Trophoblast cell (in vitro differentiated cells and primary cell): ENCODE measurements at regions not wholly inside any gene's neighbourhood (a gene's known extent, or its start where the extent isn't known, plus 50 kb on each side); places are given as distances from the start of the nearest gene placed in this dataset.

Experiments
- DNase-seq, 2 donors: peaks; one replicate each; pipeline ENCODE4 v3.0.0-alpha.2; 2016
- H2AFZ ChIP-seq: 2 replicates; pipeline ENCODE4 v1.6.1; 2013; ENCODE audit warnings: low read length, moderate library complexity, mild to moderate bottlenecking; ENCODE audit not compliant: insufficient read depth, poor library complexity
- H2AK5ac ChIP-seq: 2 replicates; pipeline ENCODE4 v1.6.1; 2013; ENCODE audit warnings: mild to moderate bottlenecking, low read length
- H2BK120ac ChIP-seq: 2 replicates; pipeline ENCODE4 v1.6.1; 2013; ENCODE audit warnings: low read length, mild to moderate bottlenecking, moderate library complexity; ENCODE audit not compliant: insufficient read depth, poor library complexity
- H2BK12ac ChIP-seq: 2 replicates; pipeline ENCODE4 v1.6.1; 2013; ENCODE audit warnings: mild to moderate bottlenecking, low read length, moderate library complexity
- H2BK5ac ChIP-seq: 2 replicates; pipeline ENCODE4 v1.6.1; 2013; ENCODE audit warnings: low read length, low read depth, moderate library complexity, mild to moderate bottlenecking; ENCODE audit not compliant: poor library complexity
- H3K14ac ChIP-seq: 2 replicates; pipeline ENCODE4 v1.6.1; 2013; ENCODE audit warnings: mild to moderate bottlenecking, low read length
- H3K18ac ChIP-seq: 2 replicates; pipeline ENCODE4 v1.6.1; 2013; ENCODE audit warnings: mild to moderate bottlenecking, low read length
- H3K23ac ChIP-seq: 2 replicates; pipeline ENCODE4 v1.6.1; 2013; ENCODE audit warnings: low read length
- H3K27ac ChIP-seq: 2 replicates; pipeline ENCODE4 v1.5.1; 2013; ENCODE audit warnings: low read depth, mild to moderate bottlenecking, inconsistent platforms, low read length, moderate library complexity
- H3K27me3 ChIP-seq: 2 replicates; pipeline ENCODE4 v1.6.1; 2013; ENCODE audit warnings: inconsistent platforms, mild to moderate bottlenecking, low read length, moderate library complexity; ENCODE audit not compliant: insufficient read depth
- H3K36me3 ChIP-seq, 2 experiments: 1 replicate in 1 of 2; 2 replicates in 1 of 2; pipeline ENCODE4 v1.6.1; 2013; ENCODE audit warnings: low read length in 2 of 2, mild to moderate bottlenecking in 2 of 2, moderate library complexity in 1 of 2; ENCODE audit not compliant: insufficient read depth in 2 of 2, control insufficient read depth in 1 of 2
- H3K4ac ChIP-seq: 2 replicates; pipeline ENCODE4 v1.6.1; 2013; ENCODE audit warnings: low read depth, mild to moderate bottlenecking, low read length, moderate library complexity
- H3K4me1 ChIP-seq, 2 experiments: 1 replicate in 1 of 2; 2 replicates in 1 of 2; pipeline ENCODE4 v1.6.1; 2013; ENCODE audit warnings: low read length in 2 of 2, mild to moderate bottlenecking in 2 of 2, moderate library complexity in 1 of 2; ENCODE audit not compliant: insufficient read depth in 2 of 2, control insufficient read depth in 1 of 2
- H3K4me2 ChIP-seq: 2 replicates; pipeline ENCODE4 v1.6.1; 2013; ENCODE audit warnings: inconsistent platforms, mild to moderate bottlenecking, low read length, moderate library complexity
- H3K4me3 ChIP-seq: 2 replicates; pipeline ENCODE4 v1.5.1; 2013; ENCODE audit warnings: mild to moderate bottlenecking, low read depth, low read length, inconsistent platforms
- H3K79me1 ChIP-seq: one replicate; pipeline ENCODE4 v1.6.1; 2013; ENCODE audit warnings: low read length
- H3K79me2 ChIP-seq: 2 replicates; pipeline ENCODE4 v1.6.1; 2013; ENCODE audit warnings: low read length, mild to moderate bottlenecking; ENCODE audit not compliant: control insufficient read depth, insufficient read depth, poor library complexity
- H3K9ac ChIP-seq: 2 replicates; pipeline ENCODE4 v1.6.1; 2013; ENCODE audit warnings: mild to moderate bottlenecking, low read length
- H3K9me3 ChIP-seq: 2 replicates; pipeline ENCODE4 v1.6.1; 2013; ENCODE audit warnings: low read depth, mild to moderate bottlenecking, control low read depth, inconsistent platforms, low read length; ENCODE audit not compliant: insufficient read depth
- H4K12ac ChIP-seq: 2 replicates; pipeline ENCODE4 v1.6.1; 2013; ENCODE audit warnings: low read depth, mild to moderate bottlenecking, low read length, moderate library complexity
- H4K8ac ChIP-seq: 2 replicates; pipeline ENCODE4 v1.6.1; 2013; ENCODE audit warnings: low read depth, mild to moderate bottlenecking, low read length, moderate library complexity
- H4K91ac ChIP-seq: one replicate; pipeline ENCODE4 v1.6.1; 2013; ENCODE audit warnings: low read depth, mild to moderate bottlenecking, low read length, moderate library complexity
- WGBS: extraction: QIAGEN DNeasy Blood & Tissue Kit; methylation state at CpG from one replicate; pipeline ENCODE4 v1.1.7; 2013; ENCODE audit warnings: missing lambda C conversion rate; ENCODE audit not compliant: insufficient read length, insufficient coverage; ENCODE audit errors: extremely low coverage; 5-methylcytosine and 5-hydroxymethylcytosine counted together

DNA sequence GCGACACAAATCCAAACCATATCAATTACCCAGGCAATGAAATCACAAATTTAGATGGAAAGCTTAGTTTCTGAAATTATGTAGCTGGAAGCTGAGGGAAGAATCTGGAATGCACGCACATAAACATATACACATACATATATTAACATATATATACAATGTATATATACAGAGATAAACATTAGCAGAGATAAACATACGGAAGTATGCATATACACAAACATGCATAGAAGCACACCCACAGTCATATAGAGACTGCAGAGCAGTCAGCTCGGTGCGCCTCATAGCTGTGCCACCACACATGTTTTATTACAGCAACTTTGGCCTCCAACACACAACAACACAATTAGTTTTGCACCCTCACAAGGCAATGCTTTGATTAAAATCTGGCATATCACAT, 288.1 kb downstream of the TEX29 start:
- no peak overlapping the region for H3K18ac ChIP-seq
- H4K91ac ChIP-seq = no peak overlapping the region
- no peak overlapping the region for H3K4ac ChIP-seq
- no peak overlapping the region for H2AK5ac ChIP-seq
- H3K79me1 ChIP-seq = no peaks in the 10 kb centered on the region
- H3K4me1 ChIP-seq = no peaks in the 10 kb centered on the region
- no peak overlapping the region for H3K23ac ChIP-seq
- no peak overlapping the region for H3K9ac ChIP-seq
- no peaks in the 10 kb centered on the region for H3K36me3 ChIP-seq
- no peaks in the 10 kb centered on the region for H3K79me2 ChIP-seq
- H2BK5ac ChIP-seq = no peak overlapping the region
- H3K9me3 ChIP-seq = peaks cover 1% of the 10 kb centered on the region
- no peak overlapping the region for H4K12ac ChIP-seq
- H2AFZ ChIP-seq = no peak overlapping the region
- DNase-seq = no peak
- H3K14ac ChIP-seq = no peak overlapping the region
- no peak overlapping the region for H3K27ac ChIP-seq
- no peak overlapping the region for H2BK120ac ChIP-seq
- no peak overlapping the region for H2BK12ac ChIP-seq
- H3K4me3 ChIP-seq = no peak overlapping the region
- WGBS = no CpG with 5 or more reads among the region's 5 CpGs
- H3K4me2 ChIP-seq = no peak overlapping the region
- H4K8ac ChIP-seq = no peak overlapping the region
- no peaks in the 10 kb centered on the region for H3K27me3 ChIP-seq

DNA sequence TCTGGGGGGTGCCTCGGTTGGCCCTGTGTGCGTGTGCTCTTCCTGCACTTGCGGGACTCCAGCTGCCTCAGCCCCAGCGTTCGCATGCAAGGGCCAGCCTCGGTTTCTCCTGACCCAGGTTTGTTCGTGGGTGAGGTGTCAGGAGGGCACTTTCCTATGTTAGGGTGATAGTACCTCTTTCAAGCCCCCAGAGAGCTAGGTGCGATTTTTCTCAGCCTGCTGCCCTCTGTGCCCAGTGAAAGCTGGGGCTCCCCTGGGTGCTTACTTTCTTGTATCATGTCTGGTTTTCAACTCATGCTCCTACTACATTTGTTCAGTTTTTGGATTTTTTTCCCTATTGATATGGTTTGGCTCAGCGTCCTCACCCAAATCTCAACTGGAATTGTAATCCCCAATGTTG, 289.2 kb downstream of the TEX29 start:
- H3K18ac ChIP-seq = no peak overlapping the region
- no peaks in the 10 kb centered on the region for H3K79me1 ChIP-seq
- H3K27me3 ChIP-seq = no peaks in the 10 kb centered on the region
- no peaks in the 10 kb centered on the region for H3K36me3 ChIP-seq
- no peak overlapping the region for H2BK120ac ChIP-seq
- H3K4me1 ChIP-seq = no peaks in the 10 kb centered on the region
- no peak overlapping the region for H2AFZ ChIP-seq
- H4K91ac ChIP-seq = no peak overlapping the region
- H2BK5ac ChIP-seq = no peak overlapping the region
- no peak overlapping the region for H3K23ac ChIP-seq
- H2AK5ac ChIP-seq = no peak overlapping the region
- no peak overlapping the region for H3K27ac ChIP-seq
- DNase-seq = no peak
- no peaks in the 10 kb centered on the region for H3K79me2 ChIP-seq
- H3K4me2 ChIP-seq = no peak overlapping the region
- H4K12ac ChIP-seq = no peak overlapping the region
- no peak overlapping the region for H3K14ac ChIP-seq
- no peak overlapping the region for H3K9ac ChIP-seq
- no peak overlapping the region for H2BK12ac ChIP-seq
- no peak overlapping the region for H3K4ac ChIP-seq
- no CpG with 5 or more reads among the region's 9 CpGs for WGBS
- H4K8ac ChIP-seq = no peak overlapping the region
- no peak overlapping the region for H3K4me3 ChIP-seq
- H3K9me3 ChIP-seq = peaks cover 1% of the 10 kb centered on the region

GRCh38 chr13:111610081-111610480, 289.6 kb downstream of the TEX29 start:
- no CpG with 5 or more reads among the region's 4 CpGs for WGBS
- no peak overlapping the region for H4K91ac ChIP-seq
- no peak overlapping the region for H2BK5ac ChIP-seq
- no peak overlapping the region for H2BK120ac ChIP-seq
- H2AK5ac ChIP-seq = no peak overlapping the region
- no peak overlapping the region for H4K12ac ChIP-seq
- H2AFZ ChIP-seq = no peak overlapping the region
- no peaks in the 10 kb centered on the region for H3K4me1 ChIP-seq
- H3K9me3 ChIP-seq = peaks cover 1% of the 10 kb centered on the region
- no peaks in the 10 kb centered on the region for H3K27me3 ChIP-seq
- H3K14ac ChIP-seq = no peak overlapping the region
- no peak overlapping the region for H4K8ac ChIP-seq
- H3K4me3 ChIP-seq = no peak overlapping the region
- no peaks in the 10 kb centered on the region for H3K79me1 ChIP-seq
- no peaks in the 10 kb centered on the region for H3K36me3 ChIP-seq
- no peak overlapping the region for H3K4ac ChIP-seq
- H3K27ac ChIP-seq = no peak overlapping the region
- H3K23ac ChIP-seq = no peak overlapping the region
- no peak overlapping the region for H3K4me2 ChIP-seq
- no peaks in the 10 kb centered on the region for H3K79me2 ChIP-seq
- no peak overlapping the region for H2BK12ac ChIP-seq
- no peak for DNase-seq
- no peak overlapping the region for H3K18ac ChIP-seq
- no peak overlapping the region for H3K9ac ChIP-seq

GRCh38 chr13:111610879-111611278, 290.4 kb downstream of the TEX29 start:
- H4K12ac ChIP-seq = no peak overlapping the region
- no peaks in the 10 kb centered on the region for H3K36me3 ChIP-seq
- H3K23ac ChIP-seq = no peak overlapping the region
- H3K9me3 ChIP-seq = peaks cover 1% of the 10 kb centered on the region
- H3K4me1 ChIP-seq = no peaks in the 10 kb centered on the region
- H3K27ac ChIP-seq = no peak overlapping the region
- H2AK5ac ChIP-seq = no peak overlapping the region
- no peak for DNase-seq
- no peak overlapping the region for H2BK12ac ChIP-seq
- H3K4me2 ChIP-seq = no peak overlapping the region
- no peak overlapping the region for H2BK5ac ChIP-seq
- no peak overlapping the region for H2AFZ ChIP-seq
- no peaks in the 10 kb centered on the region for H3K27me3 ChIP-seq
- no peaks in the 10 kb centered on the region for H3K79me2 ChIP-seq
- no peak overlapping the region for H3K4me3 ChIP-seq
- H3K18ac ChIP-seq = no peak overlapping the region
- no peaks in the 10 kb centered on the region for H3K79me1 ChIP-seq
- WGBS = no CpG with 5 or more reads among the region's 6 CpGs
- H4K91ac ChIP-seq = no peak overlapping the region
- H2BK120ac ChIP-seq = no peak overlapping the region
- no peak overlapping the region for H3K14ac ChIP-seq
- H4K8ac ChIP-seq = no peak overlapping the region
- no peak overlapping the region for H3K4ac ChIP-seq
- H3K9ac ChIP-seq = no peak overlapping the region
